Testis (tissue), 2 donors: ENCODE measurements at regions not wholly inside any gene's neighbourhood (a gene's known extent, or its start where the extent isn't known, plus 50 kb on each side); places are given as distances from the start of the nearest gene placed in this dataset.

Experiments used
- DNase-seq: peaks from one replicate; pipeline ENCODE4 v3.0.0-alpha.2; 2019
- H3K27ac ChIP-seq, 2 donors: fragments of 200-600 bp; sonication (generic); one replicate each; pipeline ENCODE4 v1.5.1; 2019
- H3K27me3 ChIP-seq: fragments of 200-600 bp; sonication (generic); one replicate; pipeline ENCODE4 v1.5.1; 2019
- H3K36me3 ChIP-seq: fragments of 200-600 bp; sonication (generic); one replicate; pipeline ENCODE4 v1.5.1; 2017; ENCODE audit warnings: low read depth; ENCODE audit errors: missing control alignments
- H3K4me1 ChIP-seq: fragments of 200-600 bp; sonication (generic); one replicate; pipeline ENCODE4 v1.5.1; 2019
- H3K4me3 ChIP-seq, 2 donors: fragments of 200-600 bp; sonication (generic); one replicate each; pipeline ENCODE4 v1.5.1; 2017 to 2019
- H3K9me3 ChIP-seq: fragments of 200-600 bp; sonication (generic); one replicate; pipeline ENCODE4 v1.5.1; 2017
- CTCF ChIP-seq, 3 experiments: fragments of 450-650 bp in 2 of 3; fragments of 200-600 bp in 1 of 3; sonication (generic) in 1 of 3; IDR thresholded peaks; one replicate each; pipeline ENCODE4 v1.5.1; 2016 to 2019; ENCODE audit warnings: antibody characterized with exemption in 3 of 3, mild to moderate bottlenecking in 2 of 3, moderate library complexity in 1 of 3
- POLR2A ChIP-seq: fragments of 450-650 bp; IDR thresholded peaks from one replicate; pipeline ENCODE4 v1.6.1; 2017; ENCODE audit warnings: antibody characterized with exemption, mild to moderate bottlenecking, moderate library complexity
- WGBS, 2 donors: methylation state at CpG; one replicate each; pipeline ENCODE4 v1.1.5; 2018; 5-methylcytosine and 5-hydroxymethylcytosine counted together
- intact Hi-C: fragments of 100-400 bp; cut with DNase I; formaldehyde crosslinking; loops from one replicate; pipeline ENCODE4 v1.15.1; 2023; ENCODE audit warnings: low total_unique reads

GRCh38 chr18:47331641-47332040, 80.2 kb upstream of the SKOR2 start:
- Histone ChIP-seq H3K4me3 (no peak overlapping the region), H3K9me3 (no peaks in the 10 kb centered on the region), H3K4me1 (no peaks in the 10 kb centered on the region), H3K27me3 (no peaks in the 10 kb centered on the region), H3K36me3 (no peaks in the 10 kb centered on the region), H3K27ac (no peak overlapping the region)
- TF ChIP-seq CTCF (IDR thresholded peaks at IDR 0.05) (no peak), POLR2A (no peak)
- WGBS, 2 donors = 68 to 73% methylated on average over 1 of the region's 1 CpG
- intact Hi-C loops = no loop called here
- no peak for DNase-seq

GRCh38 chr18:47331026-47331425, 79.6 kb upstream of the SKOR2 start:
- Histone ChIP-seq H3K4me1 (no peaks in the 10 kb centered on the region), H3K4me3 (no peak overlapping the region), H3K27me3 (no peaks in the 10 kb centered on the region), H3K36me3 (no peaks in the 10 kb centered on the region), H3K27ac (no peak overlapping the region), H3K9me3 (no peaks in the 10 kb centered on the region)
- TF ChIP-seq POLR2A = no peak
- TF ChIP-seq CTCF (IDR thresholded peaks at IDR 0.05) = no peak
- no peak for DNase-seq
- intact Hi-C loops = no loop called here
- WGBS, 2 donors = 58 to 63% methylated on average over 7 of the region's 7 CpGs

- Histone ChIP-seq H3K27ac (no peak overlapping the region), H3K9me3 (no peaks in the 10 kb centered on the region), H3K4me1 (no peaks in the 10 kb centered on the region), H3K27me3 (no peaks in the 10 kb centered on the region), H3K36me3 (no peaks in the 10 kb centered on the region), H3K4me3 (no peak overlapping the region)
- no peak for TF ChIP-seq CTCF (IDR thresholded peaks at IDR 0.05)
- TF ChIP-seq POLR2A = no peak
- no peak for DNase-seq
- intact Hi-C loops = no loop called here
- 60 to 70% methylated on average over 3 of the region's 3 CpGs for WGBS, 2 donors
Observed at GRCh38 chr18:47323158-47323557, 71.7 kb upstream of the SKOR2 start.

GRCh38 chr18:47321815-47322214, 70.4 kb upstream of the SKOR2 start:
- no peak for TF ChIP-seq CTCF (IDR thresholded peaks at IDR 0.05)
- TF ChIP-seq POLR2A = no peak
- Histone ChIP-seq H3K4me1 (no peaks in the 10 kb centered on the region), H3K9me3 (no peaks in the 10 kb centered on the region), H3K27me3 (no peaks in the 10 kb centered on the region), H3K27ac (no peak overlapping the region), H3K36me3 (no peaks in the 10 kb centered on the region), H3K4me3 (no peak overlapping the region)
- DNase-seq = no peak
- intact Hi-C loops = no loop called here
- 85 to 98% methylated on average over 3 of the region's 3 CpGs for WGBS, 2 donors

- H3K27ac ChIP-seq = no peak overlapping the region
- no peaks in the 10 kb centered on the region for H3K27me3 ChIP-seq
- intact Hi-C loops = no loop called here
- 89 to 97% methylated on average over 1 of the region's 1 CpG for WGBS, 2 donors
- TF ChIP-seq POLR2A = no peak
- H3K36me3 ChIP-seq = no peaks in the 10 kb centered on the region
- no peaks in the 10 kb centered on the region for H3K9me3 ChIP-seq
- H3K4me3 ChIP-seq = no peak overlapping the region
- no peaks in the 10 kb centered on the region for H3K4me1 ChIP-seq
- no peak for DNase-seq
Observed at GRCh38 chr18:47317824-47318508, 66.5 kb upstream of the SKOR2 start.
